ENCODE measurements at regions not wholly inside any gene's neighbourhood (a gene's known extent, or its start where the extent isn't known, plus 50 kb on each side); places are given as distances from the start of the nearest gene placed in this dataset.

- no peaks in the 10 kb centered on the region for H3K27me3 ChIP-seq (ENCODE audit: control insufficient read depth in 3 of 3, insufficient read depth in 3 of 3, low read length in 3 of 3)
- H3K27ac ChIP-seq (ENCODE audit: low read depth, low read length): no peak overlapping the region
- H3K9me3 ChIP-seq (ENCODE audit: control insufficient read depth in 3 of 3, low read length in 3 of 3): no peaks in the 10 kb centered on the region
- H3K36me3 ChIP-seq (ENCODE audit: control insufficient read depth in 3 of 3, insufficient read depth in 3 of 3, low read length in 3 of 3): no peaks in the 10 kb centered on the region
- H3K4me3 ChIP-seq (ENCODE audit: low read length in 3 of 3): no peak overlapping the region
- H3K4me1 ChIP-seq (ENCODE audit: control insufficient read depth in 3 of 3, insufficient read depth in 3 of 3, low read length in 3 of 3): no peaks in the 10 kb centered on the region
- no peak overlapping the region for H3K9ac ChIP-seq (ENCODE audit: low read depth in 1 of 3, low read length in 3 of 3)
Observed at GRCh38 chr5:103842936-103843335, 280.3 kb upstream of the NUDT12 start.

- H3K4me1 ChIP-seq (ENCODE audit: control insufficient read depth in 3 of 3, insufficient read depth in 3 of 3, low read length in 3 of 3): no peaks in the 10 kb centered on the region
- no peak overlapping the region for H3K27ac ChIP-seq (ENCODE audit: low read depth, low read length)
- H3K36me3 ChIP-seq (ENCODE audit: control insufficient read depth in 3 of 3, insufficient read depth in 3 of 3, low read length in 3 of 3): no peaks in the 10 kb centered on the region
- no peaks in the 10 kb centered on the region for H3K27me3 ChIP-seq (ENCODE audit: control insufficient read depth in 3 of 3, insufficient read depth in 3 of 3, low read length in 3 of 3)
- H3K9me3 ChIP-seq (ENCODE audit: control insufficient read depth in 3 of 3, low read length in 3 of 3): no peaks in the 10 kb centered on the region
- H3K9ac ChIP-seq (ENCODE audit: low read depth in 1 of 3, low read length in 3 of 3): no peak overlapping the region
- H3K4me3 ChIP-seq (ENCODE audit: low read length in 3 of 3): no peak overlapping the region
Observed at GRCh38 chr5:103840600-103840999, 278.0 kb upstream of the NUDT12 start.

- H3K4me3 ChIP-seq (ENCODE audit: low read length in 3 of 3): no peak overlapping the region
- H3K27me3 ChIP-seq (ENCODE audit: control insufficient read depth in 3 of 3, insufficient read depth in 3 of 3, low read length in 3 of 3): no peaks in the 10 kb centered on the region
- no peaks in the 10 kb centered on the region for H3K9me3 ChIP-seq (ENCODE audit: control insufficient read depth in 3 of 3, low read length in 3 of 3)
- no peak overlapping the region for H3K9ac ChIP-seq (ENCODE audit: low read depth in 1 of 3, low read length in 3 of 3)
- H3K4me1 ChIP-seq (ENCODE audit: control insufficient read depth in 3 of 3, insufficient read depth in 3 of 3, low read length in 3 of 3): no peaks in the 10 kb centered on the region
- H3K27ac ChIP-seq (ENCODE audit: low read depth, low read length): no peak overlapping the region
- no peaks in the 10 kb centered on the region for H3K36me3 ChIP-seq (ENCODE audit: control insufficient read depth in 3 of 3, insufficient read depth in 3 of 3, low read length in 3 of 3)
Observed at GRCh38 chr5:103834216-103834615, 271.6 kb upstream of the NUDT12 start.

GRCh38 chr5:103829585-103829984 lies 267.0 kb upstream of the NUDT12 start:
- H3K9me3 ChIP-seq (ENCODE audit: control insufficient read depth in 3 of 3, low read length in 3 of 3): no peaks in the 10 kb centered on the region
- no peak overlapping the region for H3K4me3 ChIP-seq (ENCODE audit: low read length in 3 of 3)
- no peaks in the 10 kb centered on the region for H3K36me3 ChIP-seq (ENCODE audit: control insufficient read depth in 3 of 3, insufficient read depth in 3 of 3, low read length in 3 of 3)
- no peaks in the 10 kb centered on the region for H3K4me1 ChIP-seq (ENCODE audit: control insufficient read depth in 3 of 3, insufficient read depth in 3 of 3, low read length in 3 of 3)
- no peaks in the 10 kb centered on the region for H3K27me3 ChIP-seq (ENCODE audit: control insufficient read depth in 3 of 3, insufficient read depth in 3 of 3, low read length in 3 of 3)
- no peak overlapping the region for H3K27ac ChIP-seq (ENCODE audit: low read depth, low read length)
- no peak overlapping the region for H3K9ac ChIP-seq (ENCODE audit: low read depth in 1 of 3, low read length in 3 of 3)

GRCh38 chr5:103827976-103828375 lies 265.4 kb upstream of the NUDT12 start:
- Histone ChIP-seq H3K9ac (ENCODE audit: low read depth in 1 of 3, low read length in 3 of 3) (no peak overlapping the region), H3K4me1 (ENCODE audit: control insufficient read depth in 3 of 3, insufficient read depth in 3 of 3, low read length in 3 of 3) (no peaks in the 10 kb centered on the region), H3K27ac (ENCODE audit: low read depth, low read length) (no peak overlapping the region), H3K9me3 (ENCODE audit: control insufficient read depth in 3 of 3, low read length in 3 of 3) (no peaks in the 10 kb centered on the region), H3K27me3 (ENCODE audit: control insufficient read depth in 3 of 3, insufficient read depth in 3 of 3, low read length in 3 of 3) (no peaks in the 10 kb centered on the region), H3K4me3 (ENCODE audit: low read length in 3 of 3) (no peak overlapping the region), H3K36me3 (ENCODE audit: control insufficient read depth in 3 of 3, insufficient read depth in 3 of 3, low read length in 3 of 3) (no peaks in the 10 kb centered on the region)

GRCh38 chr5:103821361-103821760 lies 258.8 kb upstream of the NUDT12 start:
- Histone ChIP-seq H3K27me3 (ENCODE audit: control insufficient read depth in 3 of 3, insufficient read depth in 3 of 3, low read length in 3 of 3) (no peaks in the 10 kb centered on the region), H3K27ac (ENCODE audit: low read depth, low read length) (no peak overlapping the region), H3K9me3 (ENCODE audit: control insufficient read depth in 3 of 3, low read length in 3 of 3) (no peaks in the 10 kb centered on the region), H3K4me1 (ENCODE audit: control insufficient read depth in 3 of 3, insufficient read depth in 3 of 3, low read length in 3 of 3) (no peaks in the 10 kb centered on the region), H3K9ac (ENCODE audit: low read depth in 1 of 3, low read length in 3 of 3) (no peak overlapping the region), H3K36me3 (ENCODE audit: control insufficient read depth in 3 of 3, insufficient read depth in 3 of 3, low read length in 3 of 3) (no peaks in the 10 kb centered on the region), H3K4me3 (ENCODE audit: low read length in 3 of 3) (no peak overlapping the region)

- Histone ChIP-seq H3K9me3 (ENCODE audit: control insufficient read depth in 3 of 3, low read length in 3 of 3) (no peaks in the 10 kb centered on the region), H3K4me1 (ENCODE audit: control insufficient read depth in 3 of 3, insufficient read depth in 3 of 3, low read length in 3 of 3) (no peaks in the 10 kb centered on the region), H3K4me3 (ENCODE audit: low read length in 3 of 3) (no peak overlapping the region), H3K27me3 (ENCODE audit: control insufficient read depth in 3 of 3, insufficient read depth in 3 of 3, low read length in 3 of 3) (no peaks in the 10 kb centered on the region), H3K27ac (ENCODE audit: low read depth, low read length) (no peak overlapping the region), H3K36me3 (ENCODE audit: control insufficient read depth in 3 of 3, insufficient read depth in 3 of 3, low read length in 3 of 3) (no peaks in the 10 kb centered on the region), H3K9ac (ENCODE audit: low read depth in 1 of 3, low read length in 3 of 3) (no peak overlapping the region)
Observed at GRCh38 chr5:103808464-103809106, 246.0 kb upstream of the NUDT12 start.

GRCh38 chr5:103804711-103805110 lies 242.1 kb upstream of the NUDT12 start:
- Histone ChIP-seq H3K4me1 (ENCODE audit: control insufficient read depth in 3 of 3, insufficient read depth in 3 of 3, low read length in 3 of 3) (no peaks in the 10 kb centered on the region), H3K9me3 (ENCODE audit: control insufficient read depth in 3 of 3, low read length in 3 of 3) (no peaks in the 10 kb centered on the region), H3K27me3 (ENCODE audit: control insufficient read depth in 3 of 3, insufficient read depth in 3 of 3, low read length in 3 of 3) (no peaks in the 10 kb centered on the region), H3K27ac (ENCODE audit: low read depth, low read length) (no peak overlapping the region), H3K36me3 (ENCODE audit: control insufficient read depth in 3 of 3, insufficient read depth in 3 of 3, low read length in 3 of 3) (no peaks in the 10 kb centered on the region), H3K4me3 (ENCODE audit: low read length in 3 of 3) (no peak overlapping the region), H3K9ac (ENCODE audit: low read depth in 1 of 3, low read length in 3 of 3) (no peak overlapping the region)

GRCh38 chr5:103801681-103802080 lies 239.1 kb upstream of the NUDT12 start:
- no peaks in the 10 kb centered on the region for H3K36me3 ChIP-seq (ENCODE audit: control insufficient read depth in 3 of 3, insufficient read depth in 3 of 3, low read length in 3 of 3)
- no peaks in the 10 kb centered on the region for H3K9me3 ChIP-seq (ENCODE audit: control insufficient read depth in 3 of 3, low read length in 3 of 3)
- no peak overlapping the region for H3K9ac ChIP-seq (ENCODE audit: low read depth in 1 of 3, low read length in 3 of 3)
- H3K27ac ChIP-seq (ENCODE audit: low read depth, low read length): no peak overlapping the region
- H3K4me3 ChIP-seq (ENCODE audit: low read length in 3 of 3): no peak overlapping the region
- H3K4me1 ChIP-seq (ENCODE audit: control insufficient read depth in 3 of 3, insufficient read depth in 3 of 3, low read length in 3 of 3): no peaks in the 10 kb centered on the region
- no peaks in the 10 kb centered on the region for H3K27me3 ChIP-seq (ENCODE audit: control insufficient read depth in 3 of 3, insufficient read depth in 3 of 3, low read length in 3 of 3)

GRCh38 chr5:103800741-103801495 lies 238.3 kb upstream of the NUDT12 start:
- Histone ChIP-seq H3K4me1 (ENCODE audit: control insufficient read depth in 3 of 3, insufficient read depth in 3 of 3, low read length in 3 of 3) (no peaks in the 10 kb centered on the region), H3K9ac (ENCODE audit: low read depth in 1 of 3, low read length in 3 of 3) (no peak overlapping the region), H3K27ac (ENCODE audit: low read depth, low read length) (no peak overlapping the region), H3K36me3 (ENCODE audit: control insufficient read depth in 3 of 3, insufficient read depth in 3 of 3, low read length in 3 of 3) (no peaks in the 10 kb centered on the region), H3K4me3 (ENCODE audit: low read length in 3 of 3) (no peak overlapping the region), H3K27me3 (ENCODE audit: control insufficient read depth in 3 of 3, insufficient read depth in 3 of 3, low read length in 3 of 3) (no peaks in the 10 kb centered on the region), H3K9me3 (ENCODE audit: control insufficient read depth in 3 of 3, low read length in 3 of 3) (no peaks in the 10 kb centered on the region)
